ENCODE measurements at regions not wholly inside any gene's neighbourhood (a gene's known extent, or its start where the extent isn't known, plus 50 kb on each side); places are given as distances from the start of the nearest gene placed in this dataset.

DNA sequence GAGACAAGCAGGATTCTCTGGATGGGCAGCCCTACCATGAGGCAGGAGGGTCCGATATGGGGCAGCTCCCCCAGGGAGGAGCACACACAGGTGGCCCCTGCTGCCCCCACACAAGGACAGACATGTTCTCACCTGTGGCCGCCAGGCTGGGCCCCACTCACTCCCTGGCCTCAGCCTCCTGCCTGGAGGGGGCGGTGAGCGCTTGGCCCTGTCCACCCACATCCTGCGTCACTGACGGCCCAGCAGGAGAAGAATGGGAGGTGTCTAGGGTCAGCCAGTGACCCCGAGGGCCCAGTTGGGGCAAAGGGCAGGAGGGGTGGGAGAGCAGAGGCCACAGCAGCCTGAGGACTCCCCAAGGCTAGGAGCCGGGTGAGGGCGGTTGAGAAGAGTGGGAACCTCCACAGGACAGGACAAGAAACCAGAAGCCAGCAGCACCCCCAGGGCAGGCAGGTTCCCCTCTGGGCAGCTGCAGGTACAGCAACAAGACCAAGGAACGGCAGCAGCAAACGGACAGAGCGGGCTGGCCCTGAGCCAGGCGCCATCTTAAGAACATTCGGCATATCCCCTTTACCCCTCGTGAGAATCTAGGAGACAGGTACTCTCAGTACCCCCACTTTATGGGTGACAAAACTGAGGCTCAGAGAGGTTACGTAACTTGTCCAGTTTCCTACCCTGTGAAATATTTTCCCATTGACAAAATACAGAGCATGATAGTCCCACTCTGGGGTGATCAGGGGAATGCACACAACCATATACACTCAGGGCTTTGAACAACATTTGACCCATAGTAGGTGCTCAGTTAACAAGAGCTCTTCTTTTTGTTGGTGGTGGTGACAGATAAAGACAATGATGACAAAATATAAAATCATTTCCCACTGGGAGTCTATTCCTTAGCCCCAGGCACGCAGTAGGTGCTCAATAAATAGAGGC, 74.3 kb downstream of the NCOR2 start:
- no peak for TF ChIP-seq EZH2phosphoT487 (IDR thresholded peaks at IDR 0.05; ENCODE audit: borderline replicate concordance)
- TF ChIP-seq, protein P1, sequence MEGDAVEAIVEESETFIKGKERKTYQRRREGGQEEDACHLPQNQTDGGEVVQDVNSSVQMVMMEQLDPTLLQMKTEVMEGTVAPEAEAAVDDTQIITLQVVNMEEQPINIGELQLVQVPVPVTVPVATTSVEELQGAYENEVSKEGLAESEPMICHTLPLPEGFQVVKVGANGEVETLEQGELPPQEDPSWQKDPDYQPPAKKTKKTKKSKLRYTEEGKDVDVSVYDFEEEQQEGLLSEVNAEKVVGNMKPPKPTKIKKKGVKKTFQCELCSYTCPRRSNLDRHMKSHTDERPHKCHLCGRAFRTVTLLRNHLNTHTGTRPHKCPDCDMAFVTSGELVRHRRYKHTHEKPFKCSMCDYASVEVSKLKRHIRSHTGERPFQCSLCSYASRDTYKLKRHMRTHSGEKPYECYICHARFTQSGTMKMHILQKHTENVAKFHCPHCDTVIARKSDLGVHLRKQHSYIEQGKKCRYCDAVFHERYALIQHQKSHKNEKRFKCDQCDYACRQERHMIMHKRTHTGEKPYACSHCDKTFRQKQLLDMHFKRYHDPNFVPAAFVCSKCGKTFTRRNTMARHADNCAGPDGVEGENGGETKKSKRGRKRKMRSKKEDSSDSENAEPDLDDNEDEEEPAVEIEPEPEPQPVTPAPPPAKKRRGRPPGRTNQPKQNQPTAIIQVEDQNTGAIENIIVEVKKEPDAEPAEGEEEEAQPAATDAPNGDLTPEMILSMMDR (conservative IDR thresholded peaks at IDR 0.05; ENCODE audit: low read length), result no peak

All from Loucy (cell line).